G401.6 (cell line): ENCODE measurements at regions not wholly inside any gene's neighbourhood (a gene's known extent, or its start where the extent isn't known, plus 50 kb on each side); places are given as distances from the start of the nearest gene placed in this dataset.

Source experiments
- FAIRE-seq: peaks from 2 replicates; lab custom pipeline; 2012; peaks lifted over from hg19 to GRCh38; lab: Jason Lieb, UNC

- FAIRE-seq = no peak
Measured at GRCh38 chr1:29893046-29893723, 656.9 kb downstream of the PTPRU start.

- FAIRE-seq = no peak
Measured at GRCh38 chr1:29892247-29892646, 655.9 kb downstream of the PTPRU start.

GRCh38 chr1:29890201-29890959, 654.1 kb downstream of the PTPRU start:
- FAIRE-seq = no peak

- FAIRE-seq = no peak
Measured at GRCh38 chr1:29889776-29890175, 653.5 kb downstream of the PTPRU start.

- no peak for FAIRE-seq
Measured at GRCh38 chr1:29884740-29885139, 648.4 kb downstream of the PTPRU start.

- FAIRE-seq = no peak
Measured at GRCh38 chr1:29883986-29884385, 647.7 kb downstream of the PTPRU start.

GRCh38 chr1:29883411-29883832, 647.1 kb downstream of the PTPRU start:
- FAIRE-seq = no peak

GRCh38 chr1:29880556-29880955, 644.2 kb downstream of the PTPRU start:
- FAIRE-seq = no peak

- no peak for FAIRE-seq
Measured at GRCh38 chr1:29879217-29879616, 642.9 kb downstream of the PTPRU start.

GRCh38 chr1:29878501-29878900, 642.2 kb downstream of the PTPRU start:
- no peak for FAIRE-seq

- FAIRE-seq = no peak
Measured at GRCh38 chr1:29876902-29877301, 640.6 kb downstream of the PTPRU start.

- no peak for FAIRE-seq
Measured at GRCh38 chr1:29876441-29876840, 640.1 kb downstream of the PTPRU start.

- no peak for FAIRE-seq
Measured at GRCh38 chr1:29875557-29876028, 639.3 kb downstream of the PTPRU start.

- FAIRE-seq = no peak
Measured at GRCh38 chr1:29870621-29871020, 634.3 kb downstream of the PTPRU start.

GRCh38 chr1:29869802-29870201, 633.5 kb downstream of the PTPRU start:
- no peak for FAIRE-seq

- no peak for FAIRE-seq
Measured at GRCh38 chr1:29868944-29869343, 632.6 kb downstream of the PTPRU start.

GRCh38 chr1:29868096-29868495, 631.8 kb downstream of the PTPRU start:
- no peak for FAIRE-seq

- no peak for FAIRE-seq
Measured at GRCh38 chr1:29865051-29865450, 628.7 kb downstream of the PTPRU start.

GRCh38 chr1:29864431-29865022, 628.2 kb downstream of the PTPRU start:
- FAIRE-seq = no peak

GRCh38 chr1:29861922-29862321, 625.6 kb downstream of the PTPRU start:
- no peak for FAIRE-seq

GRCh38 chr1:29861446-29861845, 625.1 kb downstream of the PTPRU start:
- FAIRE-seq = no peak

- FAIRE-seq = no peak
Measured at GRCh38 chr1:29860681-29861080, 624.4 kb downstream of the PTPRU start.

- no peak for FAIRE-seq
Measured at GRCh38 chr1:29860056-29860455, 623.7 kb downstream of the PTPRU start.
